A549 (cell line): ENCODE measurements at regions not wholly inside any gene's neighbourhood (a gene's known extent, or its start where the extent isn't known, plus 50 kb on each side); places are given as distances from the start of the nearest gene placed in this dataset.

ENCODE experiments used
- BCL3 ChIP-seq: fragments of >200 bp; sonication (Bioruptor Twin); formaldehyde crosslinking; IDR thresholded peaks from 3 replicates; pipeline ENCODE4 v1.6.1; 2016
- CHD2 ChIP-seq: fragments of 150-350 bp; IDR thresholded peaks from 2 replicates; pipeline ENCODE4 v1.6.1; 2014; ENCODE audit warnings: low read length; ENCODE audit not compliant: partially characterized antibody
- CTCF ChIP-seq: fragments of >200 bp; sonication (Bioruptor Twin); formaldehyde crosslinking; IDR thresholded peaks from 3 replicates; pipeline ENCODE4 v1.5.1; 2016
- EHMT2 ChIP-seq: fragments of 200-600 bp; sonication (generic); IDR thresholded peaks from 2 replicates; pipeline ENCODE4 v1.6.1; 2016; ENCODE audit warnings: antibody characterized with exemption, low read depth, mild to moderate bottlenecking, moderate library complexity
- MAZ ChIP-seq: fragments of 150-350 bp; IDR thresholded peaks from 2 replicates; pipeline ENCODE4 v1.6.1; 2014; ENCODE audit warnings: antibody characterized with exemption, low read depth, low read length, borderline replicate concordance

- no peak for TF ChIP-seq CTCF
- TF ChIP-seq EHMT2: no peak
- TF ChIP-seq BCL3: no peak
- no peak for TF ChIP-seq CHD2
- no peak for TF ChIP-seq MAZ
Measured at GRCh38 chr12:90260136-90260535, 551.5 kb upstream of the ATP2B1 start.
